HTR-8/SVneo (cell line): ENCODE measurements at regions not wholly inside any gene's neighbourhood (a gene's known extent, or its start where the extent isn't known, plus 50 kb on each side); places are given as distances from the start of the nearest gene placed in this dataset.
A peak's percentile ranks its signal among the peaks of the same experiment; 100 is the strongest.
"Not testable (repeated sequence)": the region's sequence is repeated elsewhere in the genome, so short reads cannot be mapped to it uniquely, and the experiment has no call there.

Experiments
- DNase-seq: peaks from one replicate; pipeline ENCODE4 v3.0.0; 2011; ENCODE audit warnings: low spot score, mixed read lengths; ENCODE audit not compliant: insufficient read length
- FAIRE-seq: peaks from 2 replicates; lab custom pipeline; 2011; peaks lifted over from hg19 to GRCh38; lab: Jason Lieb, UNC

GRCh38 chr2:189231719-189232323 lies 52.3 kb upstream of the COL5A2 start:
- DNase-seq = no peak
- peak; percentile 31 for FAIRE-seq

GRCh38 chr2:189232759-189233406 lies 53.3 kb upstream of the COL5A2 start:
- FAIRE-seq = no peak
- no peak for DNase-seq

GRCh38 chr2:189233527-189233926 lies 54.0 kb upstream of the COL5A2 start:
- FAIRE-seq (no peak), DNase-seq (no peak)

GRCh38 chr2:189234991-189235390 lies 55.4 kb upstream of the COL5A2 start:
- DNase-seq (no peak), FAIRE-seq (no peak)

GRCh38 chr2:189236066-189236465 lies 56.5 kb upstream of the COL5A2 start:
- FAIRE-seq = peak; percentile 69
- no peak for DNase-seq

GRCh38 chr2:189238903-189239302 lies 59.3 kb upstream of the COL5A2 start:
- FAIRE-seq = no peak
- no peak for DNase-seq

GRCh38 chr2:189243843-189244242 lies 64.3 kb upstream of the COL5A2 start:
- DNase-seq, FAIRE-seq: not testable (repeated sequence)

GRCh38 chr2:189247276-189247675 lies 67.7 kb upstream of the COL5A2 start:
- DNase-seq (no peak), FAIRE-seq (no peak)

- DNase-seq (no peak), FAIRE-seq (no peak)
Observed at GRCh38 chr2:189248141-189248540, 68.6 kb upstream of the COL5A2 start.

- DNase-seq = no peak
- no peak for FAIRE-seq
Observed at GRCh38 chr2:189249171-189249570, 69.6 kb upstream of the COL5A2 start.

GRCh38 chr2:189249901-189250300 lies 70.3 kb upstream of the COL5A2 start:
- DNase-seq (no peak), FAIRE-seq (no peak)

- FAIRE-seq (peak; percentile 90), DNase-seq (no peak)
Observed at GRCh38 chr2:189252991-189253675, 73.6 kb upstream of the COL5A2 start.

GRCh38 chr2:189253836-189254235 lies 74.3 kb upstream of the COL5A2 start:
- no peak for DNase-seq
- FAIRE-seq = peak; percentile 51

- no peak for FAIRE-seq
Observed at GRCh38 chr2:189254268-189254883, 74.8 kb upstream of the COL5A2 start.

GRCh38 chr2:189255711-189256110 lies 76.2 kb upstream of the COL5A2 start:
- no peak for FAIRE-seq

More at GRCh38 chr2:189254268-189254883, 74.8 kb upstream of the COL5A2 start:
- peak; percentile 45 for DNase-seq

GRCh38 chr2:189258616-189259365 lies 79.2 kb upstream of the COL5A2 start:
- FAIRE-seq = no peak
- no peak for DNase-seq

More at GRCh38 chr2:189255711-189256110, 76.2 kb upstream of the COL5A2 start:
- DNase-seq = no peak

- FAIRE-seq = no peak
- no peak for DNase-seq
Observed at GRCh38 chr2:189260361-189260814, 80.8 kb upstream of the COL5A2 start.

GRCh38 chr2:189261431-189261841 lies 81.9 kb upstream of the COL5A2 start:
- FAIRE-seq (peak; percentile 52), DNase-seq (no peak)

GRCh38 chr2:189261916-189262315 lies 82.4 kb upstream of the COL5A2 start:
- DNase-seq (no peak), FAIRE-seq (no peak)

GRCh38 chr2:189265696-189266320 lies 86.2 kb upstream of the COL5A2 start:
- FAIRE-seq = no peak
- DNase-seq = no peak
